Middle frontal gyrus (tissue), 1 donor: ENCODE measurements at regions not wholly inside any gene's neighbourhood (a gene's known extent, or its start where the extent isn't known, plus 50 kb on each side); places are given as distances from the start of the nearest gene placed in this dataset.

Experiments
- DNase-seq: peaks from one replicate; pipeline ENCODE4 v3.0.0-alpha.2; 2015; ENCODE audit warnings: low spot score; ENCODE audit errors: extremely low spot score

- no peak for DNase-seq
These were observed 157.5 kb upstream of the ZNF536 start for GRCh38 chr19:30214651-30215051.

GRCh38 chr19:30215248-30215647, 156.9 kb upstream of the ZNF536 start:
- no peak for DNase-seq

- no peak for DNase-seq
These were observed 155.7 kb upstream of the ZNF536 start for GRCh38 chr19:30216453-30216852.

GRCh38 chr19:30217461-30217860, 154.7 kb upstream of the ZNF536 start:
- DNase-seq = no peak

- DNase-seq = no peak
These were observed 152.5 kb upstream of the ZNF536 start for GRCh38 chr19:30219702-30220101.

GRCh38 chr19:30221176-30221575, 151.0 kb upstream of the ZNF536 start:
- no peak for DNase-seq

GRCh38 chr19:30222428-30222873, 149.7 kb upstream of the ZNF536 start:
- no peak for DNase-seq

GRCh38 chr19:30222992-30223865, 149.0 kb upstream of the ZNF536 start:
- no peak for DNase-seq

GRCh38 chr19:30223866-30224688, 148.1 kb upstream of the ZNF536 start:
- no peak for DNase-seq

GRCh38 chr19:30224689-30225606, 147.2 kb upstream of the ZNF536 start:
- DNase-seq = no peak

GRCh38 chr19:30225676-30226463, 146.3 kb upstream of the ZNF536 start:
- no peak for DNase-seq

- no peak for DNase-seq
These were observed 145.6 kb upstream of the ZNF536 start for GRCh38 chr19:30226464-30227011.

- no peak for DNase-seq
These were observed 145.1 kb upstream of the ZNF536 start for GRCh38 chr19:30227012-30227621.

GRCh38 chr19:30227661-30228112, 144.5 kb upstream of the ZNF536 start:
- peak; percentile 60 for DNase-seq

- DNase-seq = no peak
These were observed 143.9 kb upstream of the ZNF536 start for GRCh38 chr19:30228113-30228834.

- DNase-seq = no peak
These were observed 143.2 kb upstream of the ZNF536 start for GRCh38 chr19:30228835-30229524.

- DNase-seq = no peak
These were observed 142.5 kb upstream of the ZNF536 start for GRCh38 chr19:30229525-30230174.
